ENCODE measurements at regions not wholly inside any gene's neighbourhood (a gene's known extent, or its start where the extent isn't known, plus 50 kb on each side); places are given as distances from the start of the nearest gene placed in this dataset.

DNA sequence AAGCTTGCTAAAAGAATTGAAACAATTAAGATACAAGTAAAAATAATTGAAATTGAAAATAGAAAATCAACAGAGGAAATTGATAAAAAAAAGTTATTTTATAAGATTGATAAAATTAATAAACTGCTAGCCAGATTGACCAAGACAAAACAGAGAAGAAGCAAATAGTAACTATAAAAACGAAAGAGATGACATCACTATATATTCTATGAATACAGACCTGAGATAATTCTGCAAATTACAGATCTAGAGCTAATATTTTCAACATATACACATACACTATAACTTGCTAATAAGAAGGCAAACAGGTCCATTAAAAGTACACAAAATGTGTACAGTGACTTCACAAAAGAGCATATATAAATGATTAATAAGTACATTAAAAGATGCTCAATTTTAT, 90.1 kb upstream of the RNPC3 start:
- H3K27ac ChIP-seq = no peak overlapping the region
- H3K4me1 ChIP-seq = no peaks in the 10 kb centered on the region
- no peaks in the 10 kb centered on the region for H3K36me3 ChIP-seq (ENCODE audit: low read depth, missing control alignments)
- no peak for DNase-seq
- no peaks in the 10 kb centered on the region for H3K9me3 ChIP-seq
- no peak overlapping the region for H3K4me3 ChIP-seq
- no peaks in the 10 kb centered on the region for H3K27me3 ChIP-seq
- WGBS, 2 donors = 74 to 79% methylated on average over 1 of the region's 1 CpG
- TF ChIP-seq, protein P1, sequence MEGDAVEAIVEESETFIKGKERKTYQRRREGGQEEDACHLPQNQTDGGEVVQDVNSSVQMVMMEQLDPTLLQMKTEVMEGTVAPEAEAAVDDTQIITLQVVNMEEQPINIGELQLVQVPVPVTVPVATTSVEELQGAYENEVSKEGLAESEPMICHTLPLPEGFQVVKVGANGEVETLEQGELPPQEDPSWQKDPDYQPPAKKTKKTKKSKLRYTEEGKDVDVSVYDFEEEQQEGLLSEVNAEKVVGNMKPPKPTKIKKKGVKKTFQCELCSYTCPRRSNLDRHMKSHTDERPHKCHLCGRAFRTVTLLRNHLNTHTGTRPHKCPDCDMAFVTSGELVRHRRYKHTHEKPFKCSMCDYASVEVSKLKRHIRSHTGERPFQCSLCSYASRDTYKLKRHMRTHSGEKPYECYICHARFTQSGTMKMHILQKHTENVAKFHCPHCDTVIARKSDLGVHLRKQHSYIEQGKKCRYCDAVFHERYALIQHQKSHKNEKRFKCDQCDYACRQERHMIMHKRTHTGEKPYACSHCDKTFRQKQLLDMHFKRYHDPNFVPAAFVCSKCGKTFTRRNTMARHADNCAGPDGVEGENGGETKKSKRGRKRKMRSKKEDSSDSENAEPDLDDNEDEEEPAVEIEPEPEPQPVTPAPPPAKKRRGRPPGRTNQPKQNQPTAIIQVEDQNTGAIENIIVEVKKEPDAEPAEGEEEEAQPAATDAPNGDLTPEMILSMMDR (IDR thresholded peaks at IDR 0.05) = no peak
- no peak for TF ChIP-seq POLR2A (IDR thresholded peaks at IDR 0.05)
- intact Hi-C loops (cut with DNase I; ENCODE audit: low total_unique reads) = no loop called here

DNA sequence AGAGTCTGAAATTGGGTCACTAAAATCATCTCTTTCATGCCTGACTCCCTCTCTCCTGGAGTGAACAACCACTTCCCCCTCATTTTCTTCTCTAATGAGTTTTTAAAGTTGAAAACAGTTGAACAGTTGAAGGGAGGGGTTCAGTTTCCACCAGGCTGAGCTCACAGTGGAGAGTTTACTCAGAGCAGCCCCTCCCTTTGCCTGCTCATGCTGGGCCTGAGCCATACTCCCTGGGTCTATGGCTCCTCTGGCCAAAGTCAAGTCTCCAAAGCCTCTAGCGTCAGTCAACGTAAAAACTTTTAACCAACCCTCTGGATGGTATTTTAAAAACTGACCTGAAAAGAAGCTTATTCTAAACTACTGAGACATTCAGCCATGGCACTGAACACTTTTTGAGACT, 100.8 kb upstream of the RNPC3 start:
- no peak for DNase-seq
- no peaks in the 10 kb centered on the region for H3K27me3 ChIP-seq
- WGBS, 2 donors = 87 to 95% methylated on average over 2 of the region's 2 CpGs
- TF ChIP-seq, protein P1 (IDR thresholded peaks at IDR 0.05) = no peak
- TF ChIP-seq POLR2A (IDR thresholded peaks at IDR 0.05) = no peak
- no peak overlapping the region for H3K4me3 ChIP-seq
- no peaks in the 10 kb centered on the region for H3K36me3 ChIP-seq (ENCODE audit: low read depth, missing control alignments)
- H3K27ac ChIP-seq = no peak overlapping the region
- intact Hi-C loops (cut with DNase I; ENCODE audit: low total_unique reads) = no loop called here
- no peaks in the 10 kb centered on the region for H3K4me1 ChIP-seq
- H3K9me3 ChIP-seq = no peaks in the 10 kb centered on the region

DNA sequence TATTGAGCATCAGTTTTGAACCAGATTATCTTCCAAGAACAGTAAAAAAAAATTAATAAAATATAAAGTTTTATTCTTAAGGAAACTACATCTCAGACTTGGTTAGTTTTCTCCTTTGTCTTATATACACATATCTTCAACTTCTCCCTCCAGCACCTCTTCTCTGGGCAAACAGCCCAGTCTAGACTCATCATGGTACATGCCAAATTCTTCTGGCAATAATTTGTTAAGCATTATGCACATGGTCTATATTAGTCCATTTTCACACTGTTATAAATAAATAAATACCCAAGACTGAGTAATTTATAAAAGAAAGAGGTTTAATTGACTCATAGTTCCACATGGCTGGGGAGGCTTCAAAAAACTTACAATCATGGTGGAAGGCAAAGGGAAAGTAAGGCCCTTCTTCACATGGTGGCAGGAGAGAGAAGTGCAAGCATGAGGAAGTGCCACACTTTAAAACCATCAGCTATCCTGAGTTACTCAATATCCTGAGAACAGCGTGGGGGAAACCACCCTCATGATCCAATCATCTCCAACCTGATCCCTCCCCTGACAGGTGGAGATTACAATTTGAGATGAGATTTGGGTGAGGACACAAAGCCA, 108.7 kb upstream of the RNPC3 start:
- WGBS, 2 donors = 82 to 89% methylated on average over 1 of the region's 1 CpG
- Histone ChIP-seq H3K4me3 (no peak overlapping the region), H3K27ac (no peak overlapping the region), H3K27me3 (no peaks in the 10 kb centered on the region), H3K9me3 (no peaks in the 10 kb centered on the region), H3K4me1 (no peaks in the 10 kb centered on the region), H3K36me3 (ENCODE audit: low read depth, missing control alignments) (no peaks in the 10 kb centered on the region)
- TF ChIP-seq, protein P1 (IDR thresholded peaks at IDR 0.05) = no peak
- no peak for DNase-seq
- intact Hi-C loops (cut with DNase I; ENCODE audit: low total_unique reads) = no loop called here

DNA sequence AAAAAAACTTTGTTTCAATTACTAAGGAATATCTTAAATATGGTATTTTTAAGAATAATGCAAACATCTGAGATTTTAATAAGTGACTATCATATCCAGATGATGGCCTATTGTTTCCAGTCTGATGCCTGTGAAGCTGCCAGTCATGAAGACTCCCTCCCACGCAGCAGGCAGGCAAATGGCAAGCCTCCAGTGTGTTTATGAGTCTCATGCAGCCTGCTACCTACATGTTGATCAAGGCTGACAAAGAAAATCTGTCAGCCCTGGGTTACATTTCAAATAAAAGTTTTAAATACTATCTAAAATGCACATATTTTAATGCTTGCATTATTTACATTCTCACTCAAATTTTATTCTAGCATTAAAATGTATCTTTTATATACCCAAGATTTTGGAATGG, 137.6 kb upstream of the RNPC3 start:
- intact Hi-C loops (cut with DNase I; ENCODE audit: low total_unique reads) = no loop called here
- Histone ChIP-seq H3K27me3 (no peaks in the 10 kb centered on the region), H3K4me3 (no peak overlapping the region), H3K27ac (no peak overlapping the region), H3K4me1 (no peaks in the 10 kb centered on the region), H3K36me3 (ENCODE audit: low read depth, missing control alignments) (no peaks in the 10 kb centered on the region), H3K9me3 (no peaks in the 10 kb centered on the region)
- WGBS, 2 donors = 37 to 52% methylated on average over 1 of the region's 1 CpG
- no peak for TF ChIP-seq POLR2A (IDR thresholded peaks at IDR 0.05)
- TF ChIP-seq, protein P1 (IDR thresholded peaks at IDR 0.05) = no peak
- DNase-seq = no peak

DNA sequence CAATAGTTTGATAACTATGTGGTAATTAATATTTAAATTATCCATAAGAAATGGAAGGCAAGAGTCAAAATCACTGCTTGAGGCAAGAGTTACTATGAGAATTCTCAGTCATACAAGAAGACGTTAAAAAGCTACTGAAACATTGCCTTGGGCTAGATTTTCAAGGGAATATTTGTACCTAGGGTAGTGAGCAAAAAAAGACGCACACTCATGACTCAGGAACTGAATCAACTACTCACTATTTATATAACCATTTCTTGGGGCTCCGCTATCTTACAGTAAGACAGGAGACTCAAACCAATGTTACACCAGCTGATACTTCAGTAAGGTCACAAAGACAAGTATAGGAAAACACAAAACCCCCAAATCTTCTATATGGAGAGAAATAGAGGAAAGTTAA, 151.5 kb upstream of the RNPC3 start:
- Histone ChIP-seq H3K9me3 (no peaks in the 10 kb centered on the region), H3K4me1 (no peaks in the 10 kb centered on the region), H3K4me3 (no peak overlapping the region), H3K27ac (no peak overlapping the region), H3K27me3 (no peaks in the 10 kb centered on the region), H3K36me3 (ENCODE audit: low read depth, missing control alignments) (no peaks in the 10 kb centered on the region)
- no peak for DNase-seq
- intact Hi-C loops (cut with DNase I; ENCODE audit: low total_unique reads) = no loop called here
- 90 to 96% methylated on average over 3 of the region's 3 CpGs for WGBS, 2 donors
- TF ChIP-seq POLR2A (IDR thresholded peaks at IDR 0.05) = no peak
- TF ChIP-seq, protein P1 (IDR thresholded peaks at IDR 0.05) = no peak
